HG03558 (cell line): ENCODE measurements at regions not wholly inside any gene's neighbourhood (a gene's known extent, or its start where the extent isn't known, plus 50 kb on each side); places are given as distances from the start of the nearest gene placed in this dataset.
"Not testable (repeated sequence)": the region's sequence is repeated elsewhere in the genome, so short reads cannot be mapped to it uniquely, and the experiment has no call there.

ENCODE experiments used
- ATAC-seq: cut with Tn5 transposase; IDR thresholded peaks from one replicate; pipeline ENCODE4 v1.9.1; 2021; ENCODE audit warnings: moderate number of reproducible peaks; ENCODE audit not compliant: unreplicated experiment; ENCODE audit errors: extremely low read depth

DNA sequence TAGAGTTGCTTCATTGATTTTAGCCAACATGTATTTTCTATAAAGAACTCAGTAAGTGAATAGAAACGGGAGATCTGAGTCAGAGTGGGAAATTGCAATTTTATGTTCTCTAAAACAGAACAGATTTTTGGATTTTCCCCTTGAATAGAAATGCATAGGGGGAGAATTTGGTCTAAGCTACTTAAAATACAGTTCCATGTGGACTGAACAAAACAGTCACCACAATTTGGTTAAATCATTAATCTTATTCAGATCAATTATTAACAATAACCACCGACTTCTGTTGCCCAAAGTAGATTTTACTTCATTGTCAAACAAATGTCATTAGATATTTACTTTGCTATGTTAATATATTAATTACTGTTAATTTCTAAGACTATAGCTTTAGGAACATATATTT lies 107.7 kb downstream of the SCG2 start:
- no peak for ATAC-seq

DNA sequence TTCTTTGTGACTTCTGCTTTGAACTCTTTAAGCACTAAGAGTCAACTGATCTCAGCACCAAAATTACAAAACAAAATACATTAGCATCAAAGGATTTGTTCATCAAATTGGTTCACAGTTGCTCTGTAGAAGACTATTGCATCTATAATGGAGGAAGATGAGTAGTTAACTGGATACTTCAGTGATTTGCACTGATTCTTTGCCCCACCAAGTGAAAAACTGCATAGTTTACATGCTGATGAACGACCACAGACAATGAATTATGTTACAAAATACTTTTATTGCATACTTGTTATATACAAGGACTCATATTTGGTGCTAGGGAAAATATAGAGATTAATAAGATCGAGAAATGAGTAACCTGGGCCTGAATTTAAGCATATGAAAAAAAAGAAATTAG lies 107.2 kb downstream of the SCG2 start:
- no peak for ATAC-seq

DNA sequence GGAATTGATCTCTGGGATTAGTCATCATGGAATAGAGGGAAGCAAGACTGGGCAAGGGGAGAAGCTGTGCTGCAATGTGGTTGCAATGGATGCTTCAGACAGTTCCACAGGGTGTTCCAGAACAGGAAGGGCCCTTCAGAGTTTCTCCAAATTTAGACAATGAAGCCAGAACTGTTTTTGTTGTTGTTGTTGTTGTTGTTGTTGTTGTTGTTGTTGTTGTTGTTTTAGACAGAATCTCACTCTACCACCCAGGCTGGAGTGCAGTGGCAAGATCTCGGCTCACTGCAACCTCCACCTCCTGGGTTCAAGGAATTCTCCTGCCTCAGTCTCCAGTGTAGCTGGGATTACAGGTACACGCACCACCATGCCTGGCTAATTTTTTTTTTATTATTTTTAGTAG lies 105.3 kb downstream of the SCG2 start:
- not testable (repeated sequence) for ATAC-seq

DNA sequence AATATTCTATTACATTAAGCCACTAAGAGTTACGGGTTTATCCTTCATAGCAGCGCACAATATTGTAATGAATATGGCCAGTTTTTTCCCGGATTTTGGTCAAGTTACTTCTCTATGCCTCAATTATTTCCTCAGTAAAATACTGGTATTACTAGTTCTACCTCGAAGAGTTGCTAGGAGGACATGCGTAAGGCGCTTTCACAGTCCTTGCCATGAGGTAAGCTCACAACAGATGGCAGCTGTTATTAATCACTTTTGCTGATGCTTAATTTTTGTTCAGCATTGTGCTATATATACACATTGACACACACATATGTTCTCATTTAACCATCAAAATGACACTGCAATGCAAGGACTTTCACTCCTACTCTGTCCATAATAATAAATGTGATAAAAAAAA lies 101.5 kb downstream of the SCG2 start:
- ATAC-seq, result no peak

GRCh38 chr2:223501641-223502040 lies 100.5 kb downstream of the SCG2 start:
- ATAC-seq, result no peak

GRCh38 chr2:223503746-223504145 lies 98.4 kb downstream of the SCG2 start:
- ATAC-seq, result no peak

DNA sequence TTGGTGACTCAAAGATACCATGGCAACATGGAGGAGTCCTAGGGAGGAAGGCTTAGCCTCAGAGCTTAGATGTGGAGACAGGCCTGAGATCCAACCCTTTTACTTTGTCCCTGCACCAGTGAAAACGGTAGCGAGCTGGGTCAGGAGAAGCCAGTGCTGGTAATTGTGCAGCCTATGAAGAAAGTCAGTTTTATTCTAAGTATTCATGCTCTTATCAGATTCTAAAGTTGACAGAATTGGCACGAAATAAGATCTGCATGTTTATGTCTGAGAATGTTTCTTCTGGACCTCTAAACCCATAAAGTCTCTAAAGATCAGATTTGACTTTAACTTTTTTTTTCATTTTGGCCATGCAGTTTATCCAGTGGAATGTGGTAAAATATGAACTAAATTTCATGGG lies 93.8 kb downstream of the SCG2 start:
- no peak for ATAC-seq

DNA sequence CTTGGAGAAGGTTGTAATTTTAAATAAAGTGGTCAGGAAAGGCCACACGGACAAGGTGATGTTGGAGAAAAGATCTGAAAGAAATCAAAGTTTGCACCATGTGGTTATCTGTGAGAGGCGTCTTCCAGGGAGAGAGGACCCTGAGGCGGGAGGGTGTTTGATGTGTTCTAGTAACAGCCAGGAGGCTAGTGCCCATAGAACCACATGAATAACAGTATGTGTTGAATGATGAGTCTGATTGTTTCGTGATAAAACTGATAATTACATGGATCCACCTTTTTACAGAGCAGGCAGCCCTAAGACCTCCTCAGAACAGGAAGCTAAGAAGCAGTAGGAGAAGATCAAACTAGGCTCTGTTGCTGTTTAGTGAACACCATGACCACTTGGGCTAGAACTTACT lies 91.4 kb downstream of the SCG2 start:
- no peak for ATAC-seq

GRCh38 chr2:223511168-223511567 lies 91.0 kb downstream of the SCG2 start:
- ATAC-seq, result no peak

DNA sequence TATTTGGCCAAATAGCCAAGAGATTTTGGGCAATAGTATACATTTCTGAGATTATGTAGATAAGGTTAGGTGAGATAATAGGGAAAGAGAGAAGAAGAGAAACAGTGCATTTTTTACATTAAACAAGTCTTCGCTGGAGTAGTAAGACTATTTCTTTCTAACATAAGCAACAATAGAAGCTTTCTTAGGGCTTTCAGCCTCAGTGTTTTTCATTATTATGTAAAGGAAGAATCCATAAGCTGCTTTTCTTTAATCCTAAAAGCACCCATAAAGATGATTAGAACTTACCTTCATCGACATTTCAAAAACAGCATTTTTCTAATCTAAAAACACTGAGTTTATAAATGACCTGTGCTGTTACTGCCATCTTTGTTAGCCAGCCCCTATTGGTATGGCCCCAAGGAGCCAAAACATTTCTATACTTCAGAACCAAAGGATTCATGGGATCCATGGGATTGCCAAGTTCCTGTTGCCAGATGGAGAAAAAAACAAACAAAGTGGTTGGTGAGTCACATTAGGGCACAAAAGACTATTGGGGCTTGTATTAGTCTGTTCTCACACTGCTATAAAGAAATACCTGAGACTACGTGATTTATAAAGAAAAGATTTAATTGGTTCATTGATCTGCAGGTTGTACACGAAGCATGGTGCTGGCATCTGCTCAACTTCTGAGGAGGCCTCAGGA lies 88.2 kb downstream of the SCG2 start:
- no peak for ATAC-seq

DNA sequence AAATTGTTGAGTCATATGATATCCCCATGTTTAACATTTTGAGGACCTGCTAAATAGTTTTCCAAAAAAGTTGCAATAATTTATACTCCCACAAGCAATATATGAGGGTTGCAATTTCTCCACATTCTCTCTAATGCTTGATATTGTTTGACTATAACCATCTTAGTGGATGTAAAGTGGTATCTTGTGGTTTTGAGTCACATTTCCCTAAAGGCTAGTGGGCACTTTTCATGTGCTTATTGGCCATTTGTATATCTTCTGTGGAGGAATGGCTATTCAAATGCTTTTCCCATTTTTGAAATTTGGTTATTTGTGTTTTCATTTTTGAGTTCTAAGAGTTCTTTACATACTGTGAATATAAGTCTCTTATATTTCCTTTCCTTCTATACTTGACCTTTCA lies 82.7 kb downstream of the SCG2 start:
- no peak for ATAC-seq

GRCh38 chr2:223522796-223523195 lies 79.4 kb downstream of the SCG2 start:
- no peak for ATAC-seq

GRCh38 chr2:223523551-223524001 lies 78.6 kb downstream of the SCG2 start:
- ATAC-seq, result no peak

GRCh38 chr2:223524066-223524465 lies 78.1 kb downstream of the SCG2 start:
- ATAC-seq, result no peak

- no peak for ATAC-seq
These were observed 76.1 kb downstream of the SCG2 start for GRCh38 chr2:223526106-223526505.

GRCh38 chr2:223528036-223528435 lies 74.1 kb downstream of the SCG2 start:
- no peak for ATAC-seq

DNA sequence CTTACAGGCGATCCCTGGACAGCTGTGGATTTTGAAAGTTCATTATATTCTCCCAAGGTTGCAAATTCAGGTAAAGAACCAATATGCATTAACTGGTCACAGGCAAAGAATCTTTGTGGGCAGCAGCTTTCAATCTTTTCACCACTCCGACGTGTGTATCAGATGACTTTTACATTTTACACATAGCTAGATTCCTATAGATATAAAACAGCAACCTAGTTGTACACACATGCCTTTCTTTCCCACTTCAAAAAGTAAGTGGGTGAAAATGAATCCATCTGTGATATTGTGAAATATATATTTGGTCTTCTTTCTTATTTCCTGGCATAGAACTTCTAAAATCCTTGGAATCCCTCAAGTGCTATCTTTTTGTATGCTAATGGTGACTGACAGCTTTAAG lies 72.5 kb downstream of the SCG2 start:
- ATAC-seq, result no peak

GRCh38 chr2:223530811-223531210 lies 71.3 kb downstream of the SCG2 start:
- ATAC-seq, result no peak

DNA sequence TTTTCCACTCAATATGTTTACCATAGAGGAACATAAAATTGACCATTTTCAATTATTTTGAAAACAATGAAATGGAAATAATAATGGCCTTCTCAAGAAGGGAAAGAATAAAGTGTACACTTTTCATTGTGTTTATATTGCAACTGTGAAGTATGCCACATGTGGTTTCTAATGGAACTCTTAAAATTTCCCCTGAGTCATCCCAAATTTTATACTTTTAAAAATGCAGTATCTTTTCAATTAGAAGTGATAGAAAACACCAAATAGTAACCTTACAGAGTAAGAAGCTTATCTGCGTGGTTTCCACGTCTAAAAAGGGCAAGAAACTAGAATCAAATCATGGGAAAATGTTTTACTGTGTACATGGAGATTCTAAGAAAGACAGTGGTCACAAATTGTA lies 70.0 kb downstream of the SCG2 start:
- ATAC-seq, result no peak

GRCh38 chr2:223532712-223533111 lies 69.4 kb downstream of the SCG2 start:
- no peak for ATAC-seq

GRCh38 chr2:223536546-223536945 lies 65.6 kb downstream of the SCG2 start:
- no peak for ATAC-seq

DNA sequence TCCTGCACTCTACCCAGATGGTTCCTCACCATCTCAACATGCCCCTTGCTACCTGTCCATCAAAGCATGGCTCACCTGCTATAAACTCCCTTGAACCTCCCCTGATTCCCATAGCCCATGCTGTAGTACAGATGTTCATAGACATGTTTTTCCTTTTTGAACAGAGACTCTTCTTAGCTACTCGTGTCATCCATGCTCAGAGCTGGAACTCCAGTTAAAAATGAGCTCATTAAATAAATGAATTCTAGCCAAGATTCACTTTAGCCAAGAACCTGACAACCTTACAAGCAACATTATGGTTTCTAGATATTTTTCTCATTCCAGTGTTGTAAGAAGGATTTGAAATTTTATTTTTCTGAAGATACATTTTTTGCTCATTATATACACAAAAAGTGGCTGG lies 65.0 kb downstream of the SCG2 start:
- no peak for ATAC-seq
